IPS-18a (cell line): ENCODE measurements at regions not wholly inside any gene's neighbourhood (a gene's known extent, or its start where the extent isn't known, plus 50 kb on each side); places are given as distances from the start of the nearest gene placed in this dataset.

Source experiments
- H3K27ac ChIP-seq: one replicate; pipeline ENCODE4 v1.5.1; 2013; ENCODE audit warnings: low read length
- H3K27me3 ChIP-seq: one replicate; pipeline ENCODE4 v1.6.1; 2013; ENCODE audit warnings: mild to moderate bottlenecking, low read length; ENCODE audit not compliant: control insufficient read depth, insufficient read depth
- H3K36me3 ChIP-seq: one replicate; pipeline ENCODE4 v1.6.1; 2013; ENCODE audit warnings: low read depth, low read length; ENCODE audit not compliant: control insufficient read depth
- H3K4me1 ChIP-seq: one replicate; pipeline ENCODE4 v1.6.1; 2013; ENCODE audit warnings: low read depth, low read length; ENCODE audit not compliant: control insufficient read depth
- H3K4me3 ChIP-seq: one replicate; pipeline ENCODE4 v1.5.1; 2013; ENCODE audit warnings: low read length
- H3K9ac ChIP-seq: one replicate; pipeline ENCODE4 v1.6.1; 2013; ENCODE audit warnings: mild to moderate bottlenecking, low read length, moderate library complexity
- H3K9me3 ChIP-seq: one replicate; pipeline ENCODE4 v1.6.1; 2013; ENCODE audit warnings: low read depth, low read length; ENCODE audit not compliant: control insufficient read depth

- no peaks in the 10 kb centered on the region for H3K4me1 ChIP-seq
- H3K4me3 ChIP-seq: no peak overlapping the region
- H3K36me3 ChIP-seq: no peaks in the 10 kb centered on the region
- no peaks in the 10 kb centered on the region for H3K9me3 ChIP-seq
- no peak overlapping the region for H3K9ac ChIP-seq
- no peak overlapping the region for H3K27ac ChIP-seq
- H3K27me3 ChIP-seq: no peaks in the 10 kb centered on the region
Observed at GRCh38 chr16:80166082-80166481, 374.7 kb upstream of the DYNLRB2 start.

GRCh38 chr16:80164966-80165550, 375.7 kb upstream of the DYNLRB2 start:
- Histone ChIP-seq H3K9ac (no peak overlapping the region), H3K27ac (no peak overlapping the region), H3K4me1 (no peaks in the 10 kb centered on the region), H3K4me3 (no peak overlapping the region), H3K9me3 (no peaks in the 10 kb centered on the region), H3K36me3 (no peaks in the 10 kb centered on the region), H3K27me3 (no peaks in the 10 kb centered on the region)

- H3K9me3 ChIP-seq: no peaks in the 10 kb centered on the region
- no peak overlapping the region for H3K27ac ChIP-seq
- H3K9ac ChIP-seq: no peak overlapping the region
- H3K4me3 ChIP-seq: no peak overlapping the region
- no peaks in the 10 kb centered on the region for H3K4me1 ChIP-seq
- H3K27me3 ChIP-seq: no peaks in the 10 kb centered on the region
- H3K36me3 ChIP-seq: no peaks in the 10 kb centered on the region
Observed at GRCh38 chr16:80163339-80163738, 377.5 kb upstream of the DYNLRB2 start.

- Histone ChIP-seq H3K27me3 (no peaks in the 10 kb centered on the region), H3K9me3 (no peaks in the 10 kb centered on the region), H3K4me3 (no peak overlapping the region), H3K4me1 (no peaks in the 10 kb centered on the region), H3K9ac (no peak overlapping the region), H3K36me3 (no peaks in the 10 kb centered on the region), H3K27ac (no peak overlapping the region)
Observed at GRCh38 chr16:80161799-80162739, 378.7 kb upstream of the DYNLRB2 start.

- Histone ChIP-seq H3K4me3 (no peak overlapping the region), H3K27me3 (no peaks in the 10 kb centered on the region), H3K4me1 (no peaks in the 10 kb centered on the region), H3K9me3 (no peaks in the 10 kb centered on the region), H3K27ac (no peak overlapping the region), H3K36me3 (no peaks in the 10 kb centered on the region), H3K9ac (no peak overlapping the region)
Observed at GRCh38 chr16:80158766-80159165, 382.0 kb upstream of the DYNLRB2 start.

GRCh38 chr16:80151722-80152111, 389.1 kb upstream of the DYNLRB2 start:
- H3K4me1 ChIP-seq: no peaks in the 10 kb centered on the region
- no peak overlapping the region for H3K4me3 ChIP-seq
- no peaks in the 10 kb centered on the region for H3K9me3 ChIP-seq
- no peaks in the 10 kb centered on the region for H3K27me3 ChIP-seq
- no peak overlapping the region for H3K27ac ChIP-seq
- H3K36me3 ChIP-seq: no peaks in the 10 kb centered on the region
- no peak overlapping the region for H3K9ac ChIP-seq

- Histone ChIP-seq H3K27ac (no peak overlapping the region), H3K4me1 (no peaks in the 10 kb centered on the region), H3K36me3 (no peaks in the 10 kb centered on the region), H3K4me3 (no peak overlapping the region), H3K9me3 (no peaks in the 10 kb centered on the region), H3K9ac (no peak overlapping the region), H3K27me3 (no peaks in the 10 kb centered on the region)
Observed at GRCh38 chr16:80150978-80151721, 389.6 kb upstream of the DYNLRB2 start.

- H3K27me3 ChIP-seq: no peaks in the 10 kb centered on the region
- no peaks in the 10 kb centered on the region for H3K9me3 ChIP-seq
- H3K36me3 ChIP-seq: no peaks in the 10 kb centered on the region
- no peak overlapping the region for H3K27ac ChIP-seq
- H3K9ac ChIP-seq: no peak overlapping the region
- no peak overlapping the region for H3K4me3 ChIP-seq
- no peaks in the 10 kb centered on the region for H3K4me1 ChIP-seq
Observed at GRCh38 chr16:80148826-80149225, 392.0 kb upstream of the DYNLRB2 start.

GRCh38 chr16:80147026-80147655, 393.7 kb upstream of the DYNLRB2 start:
- no peak overlapping the region for H3K4me3 ChIP-seq
- no peaks in the 10 kb centered on the region for H3K9me3 ChIP-seq
- no peak overlapping the region for H3K9ac ChIP-seq
- H3K36me3 ChIP-seq: no peaks in the 10 kb centered on the region
- H3K4me1 ChIP-seq: no peaks in the 10 kb centered on the region
- H3K27me3 ChIP-seq: no peaks in the 10 kb centered on the region
- H3K27ac ChIP-seq: no peak overlapping the region

GRCh38 chr16:80144191-80144590, 396.6 kb upstream of the DYNLRB2 start:
- Histone ChIP-seq H3K27ac (no peak overlapping the region), H3K9me3 (no peaks in the 10 kb centered on the region), H3K4me1 (no peaks in the 10 kb centered on the region), H3K27me3 (no peaks in the 10 kb centered on the region), H3K9ac (no peak overlapping the region), H3K4me3 (no peak overlapping the region), H3K36me3 (no peaks in the 10 kb centered on the region)

GRCh38 chr16:80142940-80143339, 397.9 kb upstream of the DYNLRB2 start:
- no peak overlapping the region for H3K9ac ChIP-seq
- no peak overlapping the region for H3K27ac ChIP-seq
- H3K4me3 ChIP-seq: no peak overlapping the region
- no peaks in the 10 kb centered on the region for H3K9me3 ChIP-seq
- no peaks in the 10 kb centered on the region for H3K4me1 ChIP-seq
- H3K36me3 ChIP-seq: no peaks in the 10 kb centered on the region
- no peaks in the 10 kb centered on the region for H3K27me3 ChIP-seq
